Epithelial cell of prostate (primary cell): ENCODE measurements at regions not wholly inside any gene's neighbourhood (a gene's known extent, or its start where the extent isn't known, plus 50 kb on each side); places are given as distances from the start of the nearest gene placed in this dataset.

Source experiments
- DNase-seq: peaks from one replicate; pipeline ENCODE4 v3.0.0-alpha.2; 2011; ENCODE audit warnings: low read depth, low spot score
- H3K27ac ChIP-seq: fragments of 450-650 bp; 2 replicates; pipeline ENCODE4 v1.5.1; 2017; ENCODE audit warnings: mild to moderate bottlenecking

DNA sequence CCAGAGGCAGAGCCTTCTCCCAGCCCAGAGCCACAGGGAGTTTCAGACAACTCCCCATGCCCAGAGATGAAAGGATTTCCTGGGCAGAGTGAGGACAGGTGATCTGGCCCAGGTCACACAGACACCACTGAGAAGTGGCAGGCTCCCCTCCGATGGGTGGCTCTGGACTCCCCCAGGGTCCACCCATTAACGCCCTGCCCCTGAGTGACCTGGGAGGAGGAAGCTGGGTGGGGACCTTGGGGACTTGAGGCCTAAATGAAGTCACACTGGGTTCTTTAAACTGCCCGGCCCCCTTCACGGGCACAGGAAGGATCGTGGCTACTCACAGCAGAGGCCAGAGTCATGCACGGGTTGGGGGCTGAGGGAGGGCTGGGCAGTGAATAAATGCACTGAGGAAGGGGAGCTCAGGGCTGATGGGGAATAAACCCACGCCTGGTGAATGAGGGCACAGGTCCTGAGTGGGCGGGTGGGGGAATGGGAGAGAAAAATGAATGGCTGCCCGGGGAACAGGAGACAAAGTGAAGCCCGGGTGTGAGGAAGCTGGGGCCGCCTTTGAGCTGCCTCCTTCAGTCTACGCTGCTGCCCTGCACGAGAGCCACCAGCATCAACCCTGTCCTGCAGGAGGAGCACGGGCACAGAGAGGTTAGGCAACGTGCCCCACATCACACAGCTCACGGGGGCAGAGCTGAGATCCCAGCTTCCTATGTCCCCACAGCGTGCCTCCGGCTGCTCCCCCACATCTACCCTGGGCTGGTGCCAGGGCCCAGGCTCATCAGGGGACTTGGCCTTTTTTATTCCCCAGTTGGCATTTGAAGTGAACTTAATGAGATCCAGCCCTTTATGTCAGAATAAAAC is 404.3 kb downstream of the MATN1 start:
- DNase-seq = no peak

DNA sequence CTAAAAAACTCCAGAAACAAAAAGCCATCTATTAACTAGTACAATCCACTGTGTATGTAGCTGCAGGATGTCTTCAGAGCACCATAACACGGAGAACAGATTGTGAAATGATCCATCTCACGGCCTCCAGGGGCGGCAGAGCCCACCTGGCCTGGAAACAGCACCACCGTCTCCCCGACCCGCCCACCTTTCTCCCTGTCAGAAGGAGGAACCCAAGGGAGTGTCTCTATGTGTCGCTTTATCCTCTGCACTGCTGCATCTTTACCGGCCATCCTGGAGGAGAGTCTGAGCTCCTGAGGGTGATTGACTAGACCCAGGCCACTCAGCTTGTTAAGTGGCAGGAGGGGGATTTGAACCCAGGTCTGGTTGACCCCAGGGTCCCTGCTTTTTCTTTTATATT is 405.0 kb downstream of the MATN1 start:
- DNase-seq = no peak
- no peak overlapping the region for H3K27ac ChIP-seq

More for the DNA sequence above, 404.3 kb downstream of the MATN1 start:
- no peak overlapping the region for H3K27ac ChIP-seq

GRCh38 chr1:30317921-30318320 is 405.5 kb downstream of the MATN1 start:
- no peak overlapping the region for H3K27ac ChIP-seq
- DNase-seq = no peak

GRCh38 chr1:30316056-30316455 is 407.3 kb downstream of the MATN1 start:
- DNase-seq = no peak

DNA sequence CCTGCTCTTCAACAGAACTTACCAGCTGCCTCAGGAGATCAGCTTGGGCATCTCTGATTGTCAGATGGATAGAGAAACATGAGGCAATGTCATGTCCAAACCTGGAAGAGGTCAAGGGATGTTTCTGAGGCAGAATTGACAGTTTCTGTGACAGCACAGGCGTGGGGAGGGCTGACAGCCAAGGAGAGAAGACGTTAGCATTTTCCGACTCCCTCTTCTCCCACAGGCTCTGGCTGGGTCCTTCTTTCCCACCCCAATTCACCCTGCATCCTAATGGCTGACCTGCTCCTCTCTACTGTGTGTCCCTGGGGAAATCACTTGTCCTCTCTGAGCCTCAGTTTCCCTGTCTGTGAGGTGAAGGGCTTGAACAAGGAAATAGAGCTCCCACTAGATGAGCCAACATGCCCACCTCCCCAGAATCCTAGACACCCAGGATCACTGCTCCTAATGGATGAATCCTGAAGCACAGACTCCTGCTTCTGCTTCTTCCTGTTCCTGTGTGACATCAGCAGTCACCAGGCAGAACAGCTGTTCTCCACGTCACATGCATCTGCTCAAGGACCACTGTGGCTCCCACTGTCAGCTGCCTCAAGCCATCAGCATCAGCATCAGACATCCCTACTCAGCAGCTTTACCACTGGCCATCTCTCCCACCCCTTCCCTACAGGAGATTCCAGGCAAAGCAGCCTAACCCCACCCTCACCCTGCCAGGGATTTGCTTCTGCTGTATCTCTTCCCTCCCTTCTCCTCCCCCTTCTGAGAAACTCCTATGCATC is 408.0 kb downstream of the MATN1 start:
- H3K27ac ChIP-seq = no peak overlapping the region
- DNase-seq = no peak

More at GRCh38 chr1:30316056-30316455, 407.3 kb downstream of the MATN1 start:
- no peak overlapping the region for H3K27ac ChIP-seq

- DNase-seq = no peak
- no peak overlapping the region for H3K27ac ChIP-seq
These were observed 408.8 kb downstream of the MATN1 start for GRCh38 chr1:30314591-30314990.

DNA sequence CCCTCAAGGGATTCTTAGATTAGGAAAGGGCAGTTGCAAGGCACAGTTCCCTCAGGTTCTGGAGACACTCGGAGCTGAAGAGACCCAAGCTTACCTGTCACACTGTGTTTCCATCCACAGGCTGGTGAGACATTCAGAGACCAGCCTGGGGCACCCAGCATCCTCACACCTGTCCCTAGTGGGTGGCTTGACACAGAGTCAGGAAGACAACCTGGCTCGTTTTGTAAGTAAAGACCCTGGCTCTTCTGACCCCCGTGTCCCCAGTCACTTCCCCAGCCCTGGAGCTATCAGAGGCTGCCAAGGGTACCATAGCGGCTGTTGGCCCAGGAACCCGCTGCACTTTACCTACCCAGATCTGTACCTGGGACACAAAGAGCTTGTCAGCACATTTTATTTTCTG is 409.8 kb downstream of the MATN1 start:
- no peak overlapping the region for H3K27ac ChIP-seq
- no peak for DNase-seq

- no peak overlapping the region for H3K27ac ChIP-seq
- no peak for DNase-seq
These were observed 410.2 kb downstream of the MATN1 start for GRCh38 chr1:30313176-30313575.

DNA sequence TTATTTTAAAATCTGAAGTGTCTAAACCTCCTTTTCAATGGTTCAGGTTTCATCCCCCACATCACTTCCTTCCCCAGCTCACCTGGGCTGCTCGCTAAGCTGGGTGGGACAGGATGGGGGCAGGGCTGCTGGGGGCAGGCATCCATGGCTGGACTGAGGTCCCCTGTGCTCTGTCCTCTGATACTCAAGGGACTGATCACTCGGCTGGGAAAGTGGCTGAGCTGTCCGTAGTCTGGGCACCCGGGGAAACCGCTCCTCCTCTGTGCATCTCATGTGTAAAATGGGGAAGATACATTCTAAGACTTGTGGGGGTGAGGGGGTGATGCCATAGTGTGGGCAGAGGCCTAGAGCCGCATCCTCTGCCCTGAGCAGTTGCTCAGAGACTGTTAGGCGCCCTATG is 411.2 kb downstream of the MATN1 start:
- no peak overlapping the region for H3K27ac ChIP-seq
- no peak for DNase-seq

DNA sequence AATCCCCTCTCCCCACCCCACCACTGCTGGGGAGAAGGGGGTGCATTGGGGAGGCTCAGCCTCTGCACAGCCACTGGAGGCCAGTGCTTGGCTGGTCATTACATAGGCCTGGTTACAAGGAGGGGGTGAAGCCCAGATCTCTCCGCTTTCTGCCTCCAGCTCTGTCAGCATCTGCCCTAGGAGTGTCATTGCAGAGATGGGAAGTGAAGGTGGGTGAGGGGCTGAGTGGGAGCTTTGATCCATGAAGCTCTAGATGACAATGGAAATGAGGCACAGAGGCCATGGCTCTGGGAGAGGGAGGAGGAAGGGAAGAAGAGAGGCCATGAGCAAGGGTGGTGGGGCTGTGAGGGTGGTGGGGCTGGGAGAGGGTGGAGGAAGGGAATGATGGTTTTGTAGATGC is 411.6 kb downstream of the MATN1 start:
- no peak for DNase-seq
- no peak overlapping the region for H3K27ac ChIP-seq

GRCh38 chr1:30310966-30311742 is 412.2 kb downstream of the MATN1 start:
- H3K27ac ChIP-seq = no peak overlapping the region
- DNase-seq = no peak

GRCh38 chr1:30307182-30307581 is 416.2 kb downstream of the MATN1 start:
- H3K27ac ChIP-seq = no peak overlapping the region
- DNase-seq = no peak

- DNase-seq = no peak
- no peak overlapping the region for H3K27ac ChIP-seq
These were observed 417.9 kb downstream of the MATN1 start for GRCh38 chr1:30305519-30305918.

DNA sequence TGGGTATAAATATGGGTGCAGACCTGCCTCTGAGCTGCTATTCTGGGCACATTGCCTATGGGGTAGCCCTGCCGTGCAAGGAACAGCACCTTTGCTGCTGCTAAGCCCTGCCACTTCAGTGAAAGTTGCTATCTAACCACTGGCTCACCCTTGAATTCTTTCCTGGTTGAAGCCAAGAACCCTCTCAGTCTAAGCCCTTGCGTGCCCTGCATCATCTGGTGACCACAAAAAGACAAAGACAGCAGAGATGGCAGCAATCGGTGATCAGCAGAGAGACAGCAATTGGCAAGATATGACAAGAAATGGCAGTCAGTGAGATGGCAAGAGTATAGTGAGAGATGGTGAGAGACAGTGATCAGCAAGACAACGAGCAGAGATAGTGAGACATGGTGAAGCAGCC is 418.3 kb downstream of the MATN1 start:
- H3K27ac ChIP-seq = no peak overlapping the region
- no peak for DNase-seq

- no peak for DNase-seq
- H3K27ac ChIP-seq = no peak overlapping the region
These were observed 419.3 kb downstream of the MATN1 start for GRCh38 chr1:30304080-30304479.

DNA sequence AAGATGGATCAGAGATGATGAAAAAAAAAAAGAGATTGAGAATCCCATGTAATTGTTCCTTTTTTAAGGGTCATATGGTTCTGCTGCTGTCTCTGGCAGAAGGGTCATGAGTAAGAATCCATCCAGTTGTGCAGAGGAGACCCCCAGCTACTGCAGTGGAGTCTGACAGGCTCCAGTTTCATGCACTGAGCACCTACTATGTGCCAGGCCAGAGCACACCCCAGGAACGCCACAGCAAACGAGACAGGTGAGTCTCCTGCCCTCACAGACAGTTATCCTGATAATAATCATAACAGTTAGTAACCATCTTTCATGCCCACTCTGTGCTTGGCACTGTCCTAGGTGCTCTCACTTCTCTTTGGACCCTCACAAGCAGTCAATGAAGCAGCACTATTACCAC is 420.0 kb downstream of the MATN1 start:
- no peak overlapping the region for H3K27ac ChIP-seq
- DNase-seq = no peak

DNA sequence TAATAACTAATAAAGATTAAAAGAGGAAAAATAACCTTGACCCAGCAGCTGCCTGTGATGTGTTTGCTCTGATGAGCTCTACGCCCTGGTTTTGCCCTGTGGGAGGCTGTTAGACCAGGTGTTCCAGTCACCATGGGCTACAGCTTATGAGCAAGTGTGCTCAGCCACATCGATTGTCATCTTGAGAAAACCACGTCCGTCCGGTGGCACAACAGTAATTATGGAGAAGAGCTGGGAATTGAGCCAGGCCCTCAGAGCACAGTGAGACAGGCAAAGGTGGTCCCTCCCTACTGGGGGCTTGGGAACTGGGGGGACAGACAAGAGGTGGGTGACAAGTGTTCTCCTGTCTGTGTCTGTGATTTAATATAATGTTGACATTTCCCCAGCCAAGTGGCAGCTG is 420.5 kb downstream of the MATN1 start:
- no peak overlapping the region for H3K27ac ChIP-seq
- DNase-seq = no peak

DNA sequence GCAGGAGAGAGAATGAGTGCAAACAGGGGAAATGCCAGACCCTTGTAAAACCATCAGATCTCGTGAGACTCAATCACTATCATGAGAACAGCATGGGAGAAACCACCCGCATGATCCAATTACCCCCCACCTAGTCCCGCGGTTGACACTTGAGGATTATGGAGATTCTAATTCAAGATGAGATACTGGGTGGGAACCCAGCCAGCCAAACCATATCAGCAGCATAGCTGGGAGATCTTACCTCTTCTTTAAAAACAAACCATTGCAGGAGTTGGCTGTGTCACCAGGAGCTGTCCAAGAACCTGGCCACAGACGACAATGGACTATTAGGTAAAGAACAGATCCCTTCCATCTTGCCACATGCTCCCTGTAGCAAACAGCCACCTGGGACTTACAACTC is 422.7 kb downstream of the MATN1 start:
- DNase-seq = no peak
- H3K27ac ChIP-seq = no peak overlapping the region

DNA sequence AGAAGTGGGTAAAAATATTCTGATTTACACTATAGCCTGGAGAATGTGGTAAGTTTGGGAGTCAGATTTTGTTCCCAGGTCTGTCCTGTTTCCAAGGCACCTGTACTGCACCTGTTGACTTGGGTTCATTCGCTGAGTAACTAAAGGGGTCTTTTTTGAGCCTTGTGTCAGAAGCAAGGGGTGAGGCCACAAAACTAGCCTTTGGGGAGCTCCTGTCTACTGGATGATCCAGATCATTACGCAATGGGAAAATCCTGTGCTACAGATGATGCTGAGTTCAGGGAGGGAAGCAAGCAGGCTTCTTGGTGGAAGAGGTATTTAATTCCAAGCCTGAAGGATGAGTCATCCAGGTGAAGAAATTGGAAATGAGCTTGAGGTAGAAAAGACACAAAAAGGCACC is 424.0 kb downstream of the MATN1 start:
- H3K27ac ChIP-seq = no peak overlapping the region
- DNase-seq = no peak

- H3K27ac ChIP-seq = no peak overlapping the region
- DNase-seq = no peak
These were observed 427.7 kb downstream of the MATN1 start for GRCh38 chr1:30295674-30296073.

GRCh38 chr1:30295266-30295665 is 428.1 kb downstream of the MATN1 start:
- no peak overlapping the region for H3K27ac ChIP-seq
- no peak for DNase-seq
